NCI-H1930 (cell line): ENCODE measurements at regions not wholly inside any gene's neighbourhood (a gene's known extent, or its start where the extent isn't known, plus 50 kb on each side); places are given as distances from the start of the nearest gene placed in this dataset.
"Not testable (repeated sequence)": the region's sequence is repeated elsewhere in the genome, so short reads cannot be mapped to it uniquely, and the experiment has no call there.

Experiments
- DNase-seq, 2 experiments: peaks; one replicate each; lab custom pipeline; 2025; lab: John Stamatoyannopoulos, UW

DNA sequence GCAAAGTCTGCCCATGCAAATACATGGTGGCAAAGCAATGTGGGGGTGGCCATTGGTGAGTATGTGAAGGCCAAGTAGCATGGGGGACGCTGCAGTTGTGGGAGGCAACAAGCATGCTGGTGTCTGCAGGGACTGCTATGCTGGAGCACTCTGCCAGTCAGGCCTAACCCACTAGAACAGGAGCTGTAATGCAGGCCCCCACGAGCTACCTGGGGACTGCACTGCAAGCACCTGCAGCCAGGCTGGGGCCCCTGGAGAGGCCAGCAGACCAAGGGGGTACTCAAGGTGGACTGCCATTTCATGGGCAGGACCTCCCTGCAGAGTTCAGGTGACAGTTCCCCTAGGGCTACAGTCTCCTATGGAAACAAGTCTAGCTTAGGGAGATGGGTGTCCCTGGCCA lies 183.8 kb upstream of the PDE4D start:
- no peak for DNase-seq

GRCh38 chr5:60076746-60077145 lies 183.2 kb upstream of the PDE4D start:
- DNase-seq = no peak

GRCh38 chr5:60066502-60066901 lies 173.0 kb upstream of the PDE4D start:
- no peak for DNase-seq

GRCh38 chr5:60060389-60060788 lies 166.9 kb upstream of the PDE4D start:
- DNase-seq = no peak

GRCh38 chr5:60056191-60056590 lies 162.7 kb upstream of the PDE4D start:
- no peak for DNase-seq

GRCh38 chr5:60055168-60055567 lies 161.6 kb upstream of the PDE4D start:
- no peak for DNase-seq

DNA sequence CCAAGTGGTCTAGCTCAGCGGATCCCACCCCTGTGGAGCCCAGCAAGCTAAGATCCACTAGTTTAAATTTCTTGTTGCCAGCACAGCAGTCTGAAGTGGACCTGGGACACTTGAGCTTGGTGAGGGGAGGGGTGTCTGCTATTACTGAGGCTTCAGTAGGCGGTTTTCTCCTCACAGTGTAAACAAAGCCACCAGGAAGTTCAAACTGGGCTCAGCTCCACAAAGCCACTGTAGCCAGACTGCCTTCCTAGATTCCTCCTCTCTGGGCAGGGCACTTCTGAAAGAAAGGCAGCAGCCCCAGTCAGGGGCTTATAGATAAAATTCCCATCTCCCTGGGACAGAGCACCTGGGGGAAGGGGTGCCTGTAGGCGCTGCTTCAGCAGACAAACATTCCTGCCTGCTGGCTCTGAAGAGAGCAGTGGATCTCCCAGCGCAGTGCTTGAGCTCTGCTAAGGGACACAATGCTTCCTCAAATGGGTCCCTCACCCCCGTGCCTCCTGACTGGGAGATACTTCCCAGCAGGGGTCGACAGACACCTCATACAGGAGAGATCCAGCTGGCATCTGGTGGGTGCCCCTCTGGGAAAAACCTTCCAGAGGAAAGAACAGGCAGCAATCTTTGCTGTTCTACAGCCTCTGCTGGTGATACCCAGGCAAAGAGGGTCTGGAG lies 148.6 kb upstream of the PDE4D start:
- not testable (repeated sequence) for DNase-seq

DNA sequence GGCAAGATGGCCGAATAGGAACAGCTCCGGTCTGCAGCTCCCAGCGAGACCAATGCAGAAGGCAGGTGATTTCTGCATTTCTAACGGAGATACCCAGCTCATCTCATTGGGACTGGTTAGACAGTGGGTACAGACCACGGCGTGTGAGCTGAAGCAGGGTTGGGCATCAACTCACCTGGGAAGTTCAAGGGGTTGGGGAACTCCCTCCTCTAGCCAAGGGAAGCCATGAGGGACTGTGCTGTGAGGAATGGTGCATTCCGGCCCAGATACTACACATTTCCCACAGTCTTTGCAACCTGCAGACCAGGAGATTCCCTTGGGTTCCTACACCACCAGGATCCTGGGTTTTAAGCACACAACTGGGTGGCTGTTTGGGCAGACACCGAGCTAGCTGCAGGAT lies 148.0 kb upstream of the PDE4D start:
- DNase-seq = not testable (repeated sequence)

DNA sequence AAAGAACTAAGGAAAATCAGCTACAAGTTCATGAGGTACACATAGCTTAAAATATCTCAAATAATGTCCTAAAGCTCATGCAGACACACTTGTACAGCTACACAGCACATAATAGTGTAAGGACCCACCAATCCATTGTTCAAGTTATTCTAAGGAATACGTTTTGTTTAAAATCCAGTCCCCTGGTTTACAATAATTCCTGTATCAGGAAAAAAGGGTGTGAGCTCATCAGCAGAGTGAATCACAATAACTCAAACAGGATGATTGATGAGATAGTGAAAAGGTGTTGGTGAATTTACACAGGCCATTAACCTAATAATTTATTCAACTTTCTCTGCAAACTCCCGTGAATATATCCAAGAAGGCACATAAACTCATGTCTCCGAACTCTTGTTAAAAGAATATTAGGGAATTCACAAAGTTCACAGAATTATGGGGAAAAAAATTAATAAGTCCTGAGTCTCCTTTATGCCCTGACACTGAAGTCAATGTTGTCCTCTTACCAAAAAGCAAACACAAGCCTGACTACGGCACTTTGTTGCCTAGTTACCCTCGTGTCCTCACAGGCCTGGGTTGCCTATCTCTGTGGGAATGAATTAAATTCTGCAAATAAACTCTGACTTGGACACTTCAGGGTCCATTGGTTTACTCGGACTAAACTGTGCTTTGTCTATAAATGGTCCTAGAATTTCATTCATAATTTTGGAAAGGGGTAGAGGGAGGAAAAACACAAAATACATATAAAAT lies 142.8 kb upstream of the PDE4D start:
- peak; percentile 51 to 53 for DNase-seq

DNA sequence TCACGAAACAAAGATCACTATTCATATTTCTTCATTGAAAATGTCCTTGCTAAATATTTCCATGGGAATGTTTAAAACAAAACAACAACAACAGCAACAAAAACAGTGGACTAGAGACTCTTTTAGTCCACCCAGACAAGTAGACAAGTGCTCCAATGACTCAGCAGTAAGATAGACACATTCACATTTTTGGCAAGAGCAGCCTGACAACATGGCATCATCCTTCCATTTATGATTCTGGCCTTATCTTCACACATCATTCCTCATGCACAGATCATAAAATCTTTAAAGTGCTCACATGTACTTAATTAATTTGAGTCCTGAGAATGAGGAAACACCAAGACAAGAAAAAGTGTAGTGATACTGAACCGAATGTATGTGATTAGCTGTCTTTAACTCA lies 132.6 kb upstream of the PDE4D start:
- no peak for DNase-seq

DNA sequence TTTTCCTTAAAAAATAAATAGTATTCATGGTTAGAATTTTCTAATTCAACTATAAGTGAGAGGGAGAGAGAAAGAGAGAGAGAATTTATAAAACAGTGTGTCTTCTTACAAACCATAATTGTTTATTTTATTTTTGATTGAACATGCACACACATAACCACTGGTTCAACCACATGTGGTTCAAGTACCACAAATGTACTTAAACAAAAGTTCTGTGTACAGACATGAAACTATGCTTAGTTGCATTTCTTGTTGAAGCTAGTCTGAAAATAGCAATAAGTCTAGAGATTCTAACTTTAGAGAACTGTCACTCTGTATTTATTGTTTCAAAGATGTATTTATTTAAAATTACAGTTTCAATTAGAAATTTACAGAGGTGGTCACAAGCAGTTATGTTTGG lies 130.6 kb upstream of the PDE4D start:
- DNase-seq = no peak

- DNase-seq = no peak
Observed at GRCh38 chr5:60023255-60023654, 129.7 kb upstream of the PDE4D start.

GRCh38 chr5:60020457-60020856 lies 126.9 kb upstream of the PDE4D start:
- DNase-seq = no peak

DNA sequence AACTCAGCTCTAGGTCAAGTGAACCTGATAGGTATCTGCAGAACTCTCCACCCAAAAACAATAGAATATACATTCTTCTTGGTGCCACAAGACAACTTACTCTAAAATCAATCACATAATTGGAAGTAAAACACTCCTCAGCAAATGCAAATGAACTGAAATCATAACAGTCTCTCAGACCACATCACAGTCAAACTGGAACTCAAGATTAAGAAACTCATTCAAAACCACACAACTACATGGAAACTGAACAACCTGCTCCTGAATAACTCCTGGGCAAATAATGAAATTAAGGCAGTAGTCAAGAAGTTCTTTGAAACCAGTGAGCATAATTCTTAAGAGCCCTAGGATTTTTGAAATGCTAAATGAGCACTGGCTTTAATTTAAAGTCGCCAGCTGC lies 125.4 kb upstream of the PDE4D start:
- DNase-seq = not testable (repeated sequence)

GRCh38 chr5:60018091-60018490 lies 124.6 kb upstream of the PDE4D start:
- no peak for DNase-seq

DNA sequence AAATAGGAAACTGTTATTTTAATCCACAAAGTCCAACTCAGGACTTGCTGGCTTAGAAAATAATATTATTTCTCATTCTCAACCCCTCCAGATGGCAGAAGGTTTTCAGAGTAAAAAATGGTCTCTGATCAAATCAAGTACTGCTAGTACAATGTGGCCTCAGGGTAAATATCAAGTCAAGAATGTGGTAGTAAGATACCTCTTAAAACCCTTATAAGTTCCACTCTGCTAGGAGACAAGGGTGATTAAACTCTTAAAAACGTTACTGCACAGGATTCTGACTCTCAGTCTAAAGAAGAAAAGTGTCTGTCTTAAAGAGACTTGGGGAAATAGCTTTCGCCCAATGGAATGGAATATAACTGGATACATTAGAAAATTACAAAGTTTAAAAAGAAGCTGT lies 120.8 kb upstream of the PDE4D start:
- no peak for DNase-seq

DNA sequence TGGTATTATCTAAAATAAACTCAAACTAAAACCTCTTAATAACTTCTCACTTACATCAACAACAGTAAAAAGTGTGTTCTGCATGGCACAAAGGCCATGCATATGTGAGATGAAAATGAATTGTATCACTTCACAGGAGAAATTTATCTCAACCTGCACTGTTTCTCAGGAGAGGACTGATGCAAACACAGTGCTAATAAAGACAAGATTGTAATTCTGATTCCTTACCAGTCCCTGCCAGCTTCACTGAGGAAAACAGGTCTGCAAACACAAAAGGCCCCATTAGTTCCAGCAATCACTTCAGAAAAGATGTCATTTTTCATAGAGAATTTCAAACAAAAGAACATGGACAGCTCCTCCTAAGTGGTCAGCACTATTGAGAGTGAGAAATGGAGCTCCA lies 117.3 kb upstream of the PDE4D start:
- DNase-seq = no peak

DNA sequence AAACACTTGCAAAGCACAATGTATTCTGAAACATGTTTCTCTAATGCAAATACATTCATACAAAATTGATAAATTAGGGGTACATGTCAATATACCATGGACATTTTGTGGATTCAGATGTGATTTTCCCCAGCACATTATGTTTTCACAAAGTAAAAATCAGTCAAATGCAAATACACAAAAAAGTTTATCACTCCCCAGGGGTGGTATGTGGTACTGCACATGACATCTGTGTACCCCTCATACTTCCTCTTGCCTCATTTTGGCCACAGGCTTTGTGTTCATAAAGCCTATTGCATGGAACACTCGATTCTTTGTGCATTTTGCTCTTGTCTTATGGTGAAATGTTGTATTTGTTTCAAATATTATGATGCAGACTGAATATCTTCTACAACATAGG lies 116.8 kb upstream of the PDE4D start:
- peak; percentile 30 to 72 for DNase-seq

GRCh38 chr5:60007729-60008128 lies 114.2 kb upstream of the PDE4D start:
- DNase-seq = no peak

GRCh38 chr5:59999056-59999455 lies 105.5 kb upstream of the PDE4D start:
- DNase-seq = no peak

DNA sequence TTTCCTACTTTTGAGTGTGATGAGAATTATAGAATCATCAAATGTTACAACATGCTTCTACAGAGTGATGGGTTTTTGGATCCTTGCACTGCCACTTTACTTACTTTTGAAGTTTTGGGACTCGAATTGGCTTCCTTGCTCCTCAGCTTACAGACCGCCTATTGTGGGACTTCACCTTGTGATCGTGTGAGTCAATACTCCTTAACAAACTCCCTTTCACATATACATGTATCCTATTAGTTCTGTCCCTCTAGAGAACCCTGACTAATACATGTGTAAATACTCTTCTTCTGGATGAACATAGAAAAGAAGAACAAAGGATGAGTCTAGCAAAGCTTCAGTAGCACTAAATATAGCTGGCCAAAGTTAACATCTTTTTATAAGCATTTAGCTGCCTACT lies 98.7 kb upstream of the PDE4D start:
- DNase-seq = no peak

GRCh38 chr5:59988396-59988795 lies 94.9 kb upstream of the PDE4D start:
- DNase-seq = no peak

DNA sequence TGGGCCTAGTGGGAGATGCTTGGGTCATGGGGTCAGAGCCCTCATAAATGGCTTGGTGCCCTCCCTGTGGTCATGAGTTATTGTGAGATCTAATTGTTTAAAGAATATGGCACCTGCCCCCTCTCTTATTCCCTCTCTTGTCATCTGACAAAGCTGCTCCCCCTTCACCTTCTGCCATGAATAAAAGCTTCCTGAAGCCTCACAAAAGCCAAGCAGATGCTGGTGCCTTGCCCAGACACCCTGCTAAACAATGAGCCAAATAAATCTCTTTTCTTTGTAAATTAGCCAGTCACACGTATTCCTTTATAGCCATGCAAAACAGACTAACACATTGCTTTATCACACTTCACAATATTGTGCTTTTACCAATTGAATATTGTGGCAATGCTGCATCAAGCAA lies 82.8 kb upstream of the PDE4D start:
- DNase-seq = no peak

DNA sequence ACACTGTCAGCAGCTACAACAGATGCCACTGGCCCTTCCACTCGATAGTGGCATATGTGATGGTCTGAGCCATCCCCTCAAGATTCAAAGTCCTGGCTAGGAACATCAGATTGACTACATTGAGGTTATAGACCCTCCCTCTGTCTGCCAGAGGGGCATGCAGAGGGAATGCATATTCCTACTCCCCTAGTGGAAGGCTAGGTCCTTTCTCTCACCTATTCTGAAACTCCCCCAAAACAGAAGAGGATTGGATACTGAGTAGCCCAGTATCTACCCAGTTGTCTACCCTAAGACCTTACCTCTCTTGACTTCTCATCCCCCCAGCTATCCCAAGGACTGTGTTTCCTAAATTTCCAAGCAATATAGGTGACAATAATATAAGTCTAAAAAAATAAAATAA lies 78.5 kb upstream of the PDE4D start:
- DNase-seq = no peak
